ENCODE measurements at regions not wholly inside any gene's neighbourhood (a gene's known extent, or its start where the extent isn't known, plus 50 kb on each side); places are given as distances from the start of the nearest gene placed in this dataset.

DNA sequence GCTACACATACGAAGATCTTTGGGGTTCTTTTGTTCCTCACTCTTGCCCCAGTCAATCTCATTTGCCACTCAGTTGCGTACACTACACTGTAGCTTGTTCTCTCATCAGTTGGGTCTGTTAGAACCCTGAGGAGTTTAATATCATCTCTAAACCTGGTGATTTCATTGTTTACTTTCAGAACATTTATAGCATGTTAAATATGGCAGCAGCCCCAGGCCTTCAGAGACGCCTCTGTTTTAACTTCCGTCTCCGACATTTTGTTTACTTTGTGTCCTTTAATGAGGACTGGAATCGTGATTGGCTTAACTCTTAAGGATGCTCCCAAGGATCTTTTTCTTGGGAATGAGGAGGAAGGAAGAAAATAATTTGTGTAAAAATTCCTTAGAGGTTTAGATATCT lies 510.1 kb downstream of the NR2F1-AS1 start:
- TF ChIP-seq, protein P1, sequence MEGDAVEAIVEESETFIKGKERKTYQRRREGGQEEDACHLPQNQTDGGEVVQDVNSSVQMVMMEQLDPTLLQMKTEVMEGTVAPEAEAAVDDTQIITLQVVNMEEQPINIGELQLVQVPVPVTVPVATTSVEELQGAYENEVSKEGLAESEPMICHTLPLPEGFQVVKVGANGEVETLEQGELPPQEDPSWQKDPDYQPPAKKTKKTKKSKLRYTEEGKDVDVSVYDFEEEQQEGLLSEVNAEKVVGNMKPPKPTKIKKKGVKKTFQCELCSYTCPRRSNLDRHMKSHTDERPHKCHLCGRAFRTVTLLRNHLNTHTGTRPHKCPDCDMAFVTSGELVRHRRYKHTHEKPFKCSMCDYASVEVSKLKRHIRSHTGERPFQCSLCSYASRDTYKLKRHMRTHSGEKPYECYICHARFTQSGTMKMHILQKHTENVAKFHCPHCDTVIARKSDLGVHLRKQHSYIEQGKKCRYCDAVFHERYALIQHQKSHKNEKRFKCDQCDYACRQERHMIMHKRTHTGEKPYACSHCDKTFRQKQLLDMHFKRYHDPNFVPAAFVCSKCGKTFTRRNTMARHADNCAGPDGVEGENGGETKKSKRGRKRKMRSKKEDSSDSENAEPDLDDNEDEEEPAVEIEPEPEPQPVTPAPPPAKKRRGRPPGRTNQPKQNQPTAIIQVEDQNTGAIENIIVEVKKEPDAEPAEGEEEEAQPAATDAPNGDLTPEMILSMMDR (IDR thresholded peaks at IDR 0.05; ENCODE audit: low read depth, low read length) = no peak
- TF ChIP-seq POLR2A (IDR thresholded peaks at IDR 0.05; ENCODE audit: extremely low read depth, insufficient read length) = no peak
- TF ChIP-seq, protein P2, sequence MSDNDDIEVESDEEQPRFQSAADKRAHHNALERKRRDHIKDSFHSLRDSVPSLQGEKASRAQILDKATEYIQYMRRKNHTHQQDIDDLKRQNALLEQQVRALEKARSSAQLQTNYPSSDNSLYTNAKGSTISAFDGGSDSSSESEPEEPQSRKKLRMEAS (IDR thresholded peaks at IDR 0.05; ENCODE audit: low read depth, low read length) = no peak
- TF ChIP-seq MYC (IDR thresholded peaks at IDR 0.05; ENCODE audit: low read depth, low read length) = no peak

Data from NB4 (cell line).